H1 (cell line): ENCODE measurements at regions not wholly inside any gene's neighbourhood (a gene's known extent, or its start where the extent isn't known, plus 50 kb on each side); places are given as distances from the start of the nearest gene placed in this dataset.

Experiments
- CTBP2 ChIP-seq: IDR thresholded peaks from 2 replicates; pipeline ENCODE4 v1.7.0; 2011; ENCODE audit warnings: borderline replicate concordance, mild to moderate bottlenecking, moderate library complexity, mixed read lengths, low read length; ENCODE audit not compliant: insufficient read depth, insufficient read length
- POU5F1 ChIP-seq: IDR thresholded peaks from 2 replicates; pipeline ENCODE4 v1.6.1; 2011; ENCODE audit warnings: low read depth, mild to moderate bottlenecking, low read length, moderate library complexity
- SUZ12 ChIP-seq: fragments of 200-600 bp; sonication (generic); IDR thresholded peaks from 2 replicates; pipeline ENCODE4 v1.6.1; 2012; ENCODE audit warnings: mild to moderate bottlenecking, inconsistent platforms, low read length, moderate library complexity, mixed read lengths
- TBP ChIP-seq: IDR thresholded peaks from 2 replicates; pipeline ENCODE4 v1.6.1; 2011; ENCODE audit warnings: low read depth, low read length, improper control_type of control experiment
- TF ChIP-seq, protein P1 (sequence below), 3 experiments: IDR thresholded peaks; 1 replicate in 2 of 3; 2 replicates in 1 of 3; pipeline versions ENCODE4 v1.5.1 to v1.6.1; 2011; ENCODE audit warnings: low read length in 3 of 3, mild to moderate bottlenecking in 3 of 3, inconsistent platforms in 2 of 3, low read depth in 1 of 3, moderate library complexity in 1 of 3; ENCODE audit not compliant: insufficient read depth in 1 of 3; ENCODE audit errors: control extremely low read depth in 1 of 3

DNA sequence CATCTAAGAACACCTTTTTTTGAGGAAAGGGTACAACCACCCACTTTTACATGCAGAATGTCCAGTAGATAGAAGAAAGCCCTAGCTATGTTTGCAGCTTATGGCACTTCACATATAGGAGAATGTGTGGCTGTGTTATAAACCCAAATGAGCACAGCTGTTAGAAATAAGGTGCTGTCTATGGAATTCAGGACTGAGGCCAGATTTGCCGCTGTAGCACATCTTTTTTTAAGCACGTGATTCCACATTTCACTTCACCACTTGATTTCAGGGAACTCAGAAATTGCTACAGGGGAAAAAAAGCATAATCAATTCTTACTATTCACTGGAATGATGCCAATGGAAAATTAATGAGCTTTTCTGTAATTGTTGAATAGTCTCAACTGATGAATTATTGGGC lies 147.2 kb upstream of the ADAMTS5 start (continued):
- TF ChIP-seq TBP (no peak), CTBP2 (no peak), SUZ12 (no peak), POU5F1 (no peak)
- TF ChIP-seq, protein P1, sequence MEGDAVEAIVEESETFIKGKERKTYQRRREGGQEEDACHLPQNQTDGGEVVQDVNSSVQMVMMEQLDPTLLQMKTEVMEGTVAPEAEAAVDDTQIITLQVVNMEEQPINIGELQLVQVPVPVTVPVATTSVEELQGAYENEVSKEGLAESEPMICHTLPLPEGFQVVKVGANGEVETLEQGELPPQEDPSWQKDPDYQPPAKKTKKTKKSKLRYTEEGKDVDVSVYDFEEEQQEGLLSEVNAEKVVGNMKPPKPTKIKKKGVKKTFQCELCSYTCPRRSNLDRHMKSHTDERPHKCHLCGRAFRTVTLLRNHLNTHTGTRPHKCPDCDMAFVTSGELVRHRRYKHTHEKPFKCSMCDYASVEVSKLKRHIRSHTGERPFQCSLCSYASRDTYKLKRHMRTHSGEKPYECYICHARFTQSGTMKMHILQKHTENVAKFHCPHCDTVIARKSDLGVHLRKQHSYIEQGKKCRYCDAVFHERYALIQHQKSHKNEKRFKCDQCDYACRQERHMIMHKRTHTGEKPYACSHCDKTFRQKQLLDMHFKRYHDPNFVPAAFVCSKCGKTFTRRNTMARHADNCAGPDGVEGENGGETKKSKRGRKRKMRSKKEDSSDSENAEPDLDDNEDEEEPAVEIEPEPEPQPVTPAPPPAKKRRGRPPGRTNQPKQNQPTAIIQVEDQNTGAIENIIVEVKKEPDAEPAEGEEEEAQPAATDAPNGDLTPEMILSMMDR (IDR thresholded peaks at IDR 0.05; ENCODE audit: control extremely low read depth in 1 of 3, insufficient read depth in 1 of 3, low read depth in 1 of 3, low read length in 3 of 3) = no peak
